ENCODE measurements at regions not wholly inside any gene's neighbourhood (a gene's known extent, or its start where the extent isn't known, plus 50 kb on each side); places are given as distances from the start of the nearest gene placed in this dataset.

DNA sequence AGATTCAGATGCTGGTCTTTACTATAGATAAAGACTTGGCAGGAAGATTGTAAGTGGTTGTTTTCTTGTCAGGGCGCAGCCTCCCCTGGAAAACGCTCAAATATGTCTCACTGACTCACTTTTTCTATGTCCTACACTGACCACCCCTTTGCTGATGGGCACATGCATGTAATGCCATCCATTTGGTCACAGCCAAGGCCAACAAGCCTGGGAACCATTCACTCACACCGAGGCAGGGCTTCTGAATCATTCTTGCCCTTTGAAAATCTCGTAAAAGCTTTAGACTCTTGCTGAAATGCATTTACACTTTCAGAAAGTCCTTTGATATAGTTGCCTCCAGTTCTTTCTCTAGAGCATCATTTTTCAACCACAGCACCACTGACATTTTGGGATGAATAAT lies 249.4 kb downstream of the ACTL7B start:
- Histone ChIP-seq H3K9me3 (ENCODE audit: control insufficient read depth in 2 of 2, insufficient read depth in 1 of 2, low read length in 1 of 2) (no peaks in the 10 kb centered on the region), H3K4me1 (ENCODE audit: control insufficient read depth in 2 of 2, insufficient read depth in 2 of 2, low read length in 2 of 2) (peaks cover 0 to 9% of the 10 kb centered on the region in 2 donors), H3K4me3 (ENCODE audit: low read length in 2 of 2) (no peak overlapping the region), H3K36me3 (ENCODE audit: control insufficient read depth in 2 of 2, insufficient read depth in 2 of 2, low read length in 1 of 2) (no peaks in the 10 kb centered on the region), H3K27ac (ENCODE audit: low read depth in 1 of 2, low read length in 1 of 2) (no peak overlapping the region), H3K27me3 (ENCODE audit: control insufficient read depth in 2 of 2, insufficient read depth in 1 of 2, low read length in 1 of 2) (no peaks in the 10 kb centered on the region)
- 95% methylated on average over 4 of the region's 4 CpGs for WGBS
- DNase-seq (ENCODE audit: low read depth in 6 of 9, low spot score in 9 of 9): no peak

DNA sequence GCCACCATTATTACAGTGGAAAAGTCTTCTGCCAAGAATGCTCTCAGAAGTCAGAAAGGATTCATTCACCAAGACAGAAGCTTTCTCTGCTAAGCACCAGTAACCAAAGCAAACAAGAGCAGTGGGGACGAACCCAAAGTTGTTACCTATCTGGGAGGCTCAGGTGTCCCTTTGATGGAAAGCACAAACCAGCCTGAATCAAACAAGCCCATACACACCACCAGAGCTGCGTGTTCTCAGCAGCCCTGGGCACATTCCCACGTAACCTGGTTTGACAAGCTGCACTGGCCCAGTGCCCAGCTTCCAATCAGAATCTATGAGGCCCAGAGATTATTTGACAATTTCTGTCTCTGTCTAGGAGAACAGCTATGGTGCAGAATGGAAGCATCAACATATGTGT lies 252.6 kb downstream of the ACTL7B start:
- H3K4me1 ChIP-seq (ENCODE audit: control insufficient read depth in 2 of 2, insufficient read depth in 2 of 2, low read length in 2 of 2): peaks cover 0 to 9% of the 10 kb centered on the region in 2 donors
- DNase-seq (ENCODE audit: low read depth in 6 of 9, low spot score in 9 of 9): peak in 4 of 9 donors; percentile 5 to 36 (median 10)
- no peaks in the 10 kb centered on the region for H3K36me3 ChIP-seq (ENCODE audit: control insufficient read depth in 2 of 2, insufficient read depth in 2 of 2, low read length in 1 of 2)
- no peaks in the 10 kb centered on the region for H3K9me3 ChIP-seq (ENCODE audit: control insufficient read depth in 2 of 2, insufficient read depth in 1 of 2, low read length in 1 of 2)
- no peak overlapping the region for H3K4me3 ChIP-seq (ENCODE audit: low read length in 2 of 2)
- H3K27me3 ChIP-seq (ENCODE audit: control insufficient read depth in 2 of 2, insufficient read depth in 1 of 2, low read length in 1 of 2): no peaks in the 10 kb centered on the region
- WGBS: 90% methylated on average over 3 of the region's 3 CpGs
- H3K27ac ChIP-seq (ENCODE audit: low read depth in 1 of 2, low read length in 1 of 2): peak overlapping the region in 1 of 2 donors; percentile 78

DNA sequence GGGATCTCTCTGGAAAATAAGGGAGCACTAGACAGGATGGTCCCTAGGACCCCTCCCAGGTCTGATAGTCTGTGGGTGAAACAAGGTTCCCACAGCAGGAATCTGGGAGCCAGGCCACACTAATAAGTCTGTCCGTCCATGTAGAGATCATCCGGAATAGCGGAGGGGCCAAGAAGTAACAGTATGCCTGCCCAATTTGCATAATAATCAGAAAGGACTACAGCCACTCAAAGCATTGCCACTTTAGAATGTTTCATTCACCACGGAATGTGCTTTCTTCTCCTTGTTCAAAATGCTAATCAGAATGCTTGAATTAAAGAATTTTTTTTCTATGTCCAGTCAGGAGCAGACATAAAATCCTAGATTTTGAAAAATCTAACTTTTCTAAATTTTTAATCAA lies 254.9 kb downstream of the ACTL7B start:
- WGBS: 96% methylated on average over 4 of the region's 4 CpGs
- H3K27me3 ChIP-seq (ENCODE audit: control insufficient read depth in 2 of 2, insufficient read depth in 1 of 2, low read length in 1 of 2): no peaks in the 10 kb centered on the region
- peaks cover 0 to 9% of the 10 kb centered on the region in 2 donors for H3K4me1 ChIP-seq (ENCODE audit: control insufficient read depth in 2 of 2, insufficient read depth in 2 of 2, low read length in 2 of 2)
- no peak for DNase-seq (ENCODE audit: low read depth in 6 of 9, low spot score in 9 of 9)
- no peaks in the 10 kb centered on the region for H3K9me3 ChIP-seq (ENCODE audit: control insufficient read depth in 2 of 2, insufficient read depth in 1 of 2, low read length in 1 of 2)
- H3K27ac ChIP-seq (ENCODE audit: low read depth in 1 of 2, low read length in 1 of 2): no peak overlapping the region
- H3K36me3 ChIP-seq (ENCODE audit: control insufficient read depth in 2 of 2, insufficient read depth in 2 of 2, low read length in 1 of 2): no peaks in the 10 kb centered on the region
- no peak overlapping the region for H3K4me3 ChIP-seq (ENCODE audit: low read length in 2 of 2)

DNA sequence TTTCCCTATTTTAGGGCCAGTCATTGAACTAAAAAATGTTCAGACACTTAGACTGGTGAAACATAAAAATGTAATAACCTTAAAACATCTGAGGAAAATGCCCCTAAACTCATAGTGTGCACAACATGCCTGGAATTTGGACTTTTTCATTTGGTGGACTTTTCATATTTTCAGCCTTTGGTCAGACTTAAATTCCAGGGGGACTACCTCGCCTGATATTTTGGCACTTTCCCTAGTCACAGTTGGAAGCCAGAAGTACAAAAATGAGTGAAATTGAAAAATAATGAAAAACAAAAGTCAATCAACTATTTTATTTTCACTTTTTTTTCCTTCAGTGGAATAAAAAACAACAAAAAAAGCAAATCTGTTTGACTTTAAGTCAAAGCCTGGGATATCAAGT lies 256.2 kb downstream of the ACTL7B start:
- Histone ChIP-seq H3K27ac (ENCODE audit: low read depth in 1 of 2, low read length in 1 of 2) (no peak overlapping the region), H3K4me3 (ENCODE audit: low read length in 2 of 2) (no peak overlapping the region), H3K9me3 (ENCODE audit: control insufficient read depth in 2 of 2, insufficient read depth in 1 of 2, low read length in 1 of 2) (no peaks in the 10 kb centered on the region), H3K27me3 (ENCODE audit: control insufficient read depth in 2 of 2, insufficient read depth in 1 of 2, low read length in 1 of 2) (no peaks in the 10 kb centered on the region), H3K36me3 (ENCODE audit: control insufficient read depth in 2 of 2, insufficient read depth in 2 of 2, low read length in 1 of 2) (no peaks in the 10 kb centered on the region), H3K4me1 (ENCODE audit: control insufficient read depth in 2 of 2, insufficient read depth in 2 of 2, low read length in 2 of 2) (peaks cover 0 to 9% of the 10 kb centered on the region in 2 donors)
- WGBS: 91% methylated on average over 1 of the region's 1 CpG
- DNase-seq (ENCODE audit: low read depth in 6 of 9, low spot score in 9 of 9): no peak

DNA sequence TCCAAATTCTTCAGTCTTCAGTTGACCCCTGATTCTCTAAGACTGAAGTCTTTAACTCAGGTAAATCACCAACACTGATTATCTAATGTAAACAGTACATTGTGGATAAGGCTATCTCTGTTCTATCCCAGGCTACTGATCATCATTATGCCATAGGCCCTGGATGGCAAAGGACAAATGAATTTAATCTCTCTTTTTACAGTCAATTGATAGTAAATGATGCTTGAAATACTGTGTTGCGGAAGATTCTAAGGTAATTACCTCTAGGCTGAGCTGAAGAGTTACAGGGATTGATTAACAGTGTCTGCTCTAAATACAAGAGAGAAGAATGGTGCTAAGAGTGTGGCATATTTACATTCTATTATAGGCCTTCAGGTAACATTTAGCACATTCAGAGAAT lies 264.7 kb downstream of the ACTL7B start:
- Histone ChIP-seq H3K27ac (ENCODE audit: low read depth in 1 of 2, low read length in 1 of 2) (no peak overlapping the region), H3K4me3 (ENCODE audit: low read length in 2 of 2) (no peak overlapping the region), H3K9me3 (ENCODE audit: control insufficient read depth in 2 of 2, insufficient read depth in 1 of 2, low read length in 1 of 2) (no peaks in the 10 kb centered on the region), H3K36me3 (ENCODE audit: control insufficient read depth in 2 of 2, insufficient read depth in 2 of 2, low read length in 1 of 2) (no peaks in the 10 kb centered on the region), H3K4me1 (ENCODE audit: control insufficient read depth in 2 of 2, insufficient read depth in 2 of 2, low read length in 2 of 2) (no peaks in the 10 kb centered on the region), H3K27me3 (ENCODE audit: control insufficient read depth in 2 of 2, insufficient read depth in 1 of 2, low read length in 1 of 2) (no peaks in the 10 kb centered on the region)
- 95% methylated on average over 1 of the region's 1 CpG for WGBS
- no peak for DNase-seq (ENCODE audit: low read depth in 6 of 9, low spot score in 9 of 9)

DNA sequence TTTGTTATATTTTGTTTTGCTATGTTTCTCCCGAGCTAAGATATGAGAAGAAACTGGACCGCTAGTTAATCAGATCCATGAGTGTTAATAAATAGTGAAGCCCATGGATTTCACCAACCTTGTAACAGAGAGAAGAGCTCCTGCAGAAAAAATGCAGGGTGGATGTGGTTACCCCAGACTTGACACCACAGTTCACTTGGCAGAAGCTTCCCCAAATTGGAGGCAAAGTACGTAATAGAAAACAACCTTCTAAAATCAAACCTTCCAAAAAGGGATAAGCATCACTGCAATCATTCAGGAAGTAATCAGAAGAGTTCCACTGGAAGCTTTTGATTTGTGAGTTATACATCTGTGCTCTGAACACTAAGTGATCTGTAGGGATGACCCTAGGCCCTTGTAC lies 267.5 kb downstream of the ACTL7B start:
- no peak for DNase-seq (ENCODE audit: low read depth in 6 of 9, low spot score in 9 of 9)
- H3K27ac ChIP-seq (ENCODE audit: low read depth in 1 of 2, low read length in 1 of 2): no peak overlapping the region
- H3K4me1 ChIP-seq (ENCODE audit: control insufficient read depth in 2 of 2, insufficient read depth in 2 of 2, low read length in 2 of 2): no peaks in the 10 kb centered on the region
- H3K4me3 ChIP-seq (ENCODE audit: low read length in 2 of 2): no peak overlapping the region
- no peaks in the 10 kb centered on the region for H3K36me3 ChIP-seq (ENCODE audit: control insufficient read depth in 2 of 2, insufficient read depth in 2 of 2, low read length in 1 of 2)
- no peaks in the 10 kb centered on the region for H3K27me3 ChIP-seq (ENCODE audit: control insufficient read depth in 2 of 2, insufficient read depth in 1 of 2, low read length in 1 of 2)
- 68% methylated on average over 3 of the region's 3 CpGs for WGBS
- H3K9me3 ChIP-seq (ENCODE audit: control insufficient read depth in 2 of 2, insufficient read depth in 1 of 2, low read length in 1 of 2): no peaks in the 10 kb centered on the region

DNA sequence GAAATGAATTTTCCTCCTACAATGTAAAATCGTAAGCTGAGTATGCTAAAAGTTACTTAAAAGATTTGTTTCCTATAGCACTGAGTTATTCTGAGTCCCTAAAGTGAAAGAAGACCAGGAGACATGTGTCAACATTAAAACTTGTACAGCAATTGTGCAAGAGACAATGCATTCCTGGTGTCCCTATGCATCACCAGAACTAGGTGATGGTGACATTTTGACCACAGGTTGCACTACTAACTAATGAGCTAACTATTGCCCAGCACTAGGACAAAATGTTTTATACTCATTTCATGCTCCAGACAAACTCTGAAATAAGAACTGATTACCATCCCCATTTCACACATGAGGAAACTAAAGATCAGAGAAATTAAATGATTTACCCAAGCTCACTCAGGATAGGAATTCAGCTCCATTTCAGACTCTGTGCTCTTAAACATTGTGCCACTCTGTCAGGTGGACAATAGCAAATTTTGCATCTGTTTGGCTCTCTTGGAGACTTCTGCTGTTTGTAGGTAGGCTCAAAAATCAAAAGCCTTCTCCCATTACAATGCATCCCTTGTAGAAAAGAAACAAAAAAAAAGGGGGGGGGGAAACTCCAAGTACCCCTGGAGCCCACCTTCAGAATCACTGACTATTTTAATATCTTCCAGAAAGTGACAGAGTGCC lies 269.2 kb downstream of the ACTL7B start:
- no peak for DNase-seq (ENCODE audit: low read depth in 6 of 9, low spot score in 9 of 9)
- no peaks in the 10 kb centered on the region for H3K9me3 ChIP-seq (ENCODE audit: control insufficient read depth in 2 of 2, insufficient read depth in 1 of 2, low read length in 1 of 2)
- H3K4me1 ChIP-seq (ENCODE audit: control insufficient read depth in 2 of 2, insufficient read depth in 2 of 2, low read length in 2 of 2): no peaks in the 10 kb centered on the region
- H3K27ac ChIP-seq (ENCODE audit: low read depth in 1 of 2, low read length in 1 of 2): no peak overlapping the region
- no peaks in the 10 kb centered on the region for H3K27me3 ChIP-seq (ENCODE audit: control insufficient read depth in 2 of 2, insufficient read depth in 1 of 2, low read length in 1 of 2)
- H3K36me3 ChIP-seq (ENCODE audit: control insufficient read depth in 2 of 2, insufficient read depth in 2 of 2, low read length in 1 of 2): no peaks in the 10 kb centered on the region
- no peak overlapping the region for H3K4me3 ChIP-seq (ENCODE audit: low read length in 2 of 2)
- WGBS: 96% methylated on average over 1 of the region's 1 CpG

DNA sequence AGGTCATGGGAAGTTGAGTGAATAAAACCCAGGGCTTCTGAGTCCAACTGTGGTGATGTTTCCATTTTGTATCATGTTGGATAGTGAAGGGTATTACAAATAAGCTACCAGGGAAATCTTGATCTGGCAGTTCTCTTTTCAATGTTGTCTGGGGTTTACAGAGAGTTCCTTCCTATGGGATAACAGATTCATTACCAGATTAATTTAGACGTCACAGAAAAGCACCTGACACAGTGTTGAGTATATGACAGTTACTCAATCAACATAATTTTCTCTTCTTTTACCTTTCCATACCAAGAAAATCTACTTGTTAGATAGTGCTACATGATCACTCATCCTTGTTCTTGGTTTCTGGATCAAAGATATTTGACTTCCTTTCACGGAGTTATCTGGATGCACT lies 270.9 kb downstream of the ACTL7B start:
- H3K27ac ChIP-seq (ENCODE audit: low read depth in 1 of 2, low read length in 1 of 2): no peak overlapping the region
- H3K4me1 ChIP-seq (ENCODE audit: control insufficient read depth in 2 of 2, insufficient read depth in 2 of 2, low read length in 2 of 2): no peaks in the 10 kb centered on the region
- H3K4me3 ChIP-seq (ENCODE audit: low read length in 2 of 2): no peak overlapping the region
- 96% methylated on average over 2 of the region's 2 CpGs for WGBS
- no peaks in the 10 kb centered on the region for H3K27me3 ChIP-seq (ENCODE audit: control insufficient read depth in 2 of 2, insufficient read depth in 1 of 2, low read length in 1 of 2)
- no peaks in the 10 kb centered on the region for H3K36me3 ChIP-seq (ENCODE audit: control insufficient read depth in 2 of 2, insufficient read depth in 2 of 2, low read length in 1 of 2)
- no peak for DNase-seq (ENCODE audit: low read depth in 6 of 9, low spot score in 9 of 9)
- no peaks in the 10 kb centered on the region for H3K9me3 ChIP-seq (ENCODE audit: control insufficient read depth in 2 of 2, insufficient read depth in 1 of 2, low read length in 1 of 2)

DNA sequence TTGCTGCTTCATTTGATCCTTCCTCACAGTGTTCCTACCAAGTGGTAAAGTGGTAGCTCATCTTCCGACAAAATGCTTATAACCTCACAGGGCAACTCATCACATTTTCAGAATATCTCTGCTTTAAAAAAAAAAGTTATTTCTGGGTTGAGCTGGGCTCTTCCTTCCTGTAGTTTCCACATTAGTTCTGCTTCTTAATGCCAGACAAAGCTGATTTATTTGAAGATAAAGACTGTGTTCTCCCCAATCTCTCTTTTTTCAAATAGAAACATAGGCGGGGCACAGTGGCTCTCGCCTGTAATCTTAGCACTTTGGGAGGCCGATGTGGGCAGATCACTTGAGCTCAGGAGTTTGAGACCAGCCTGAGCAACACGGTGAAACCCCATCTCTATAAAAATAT lies 273.1 kb downstream of the ACTL7B start:
- no peak for DNase-seq (ENCODE audit: low read depth in 6 of 9, low spot score in 9 of 9)
- Histone ChIP-seq H3K36me3 (ENCODE audit: control insufficient read depth in 2 of 2, insufficient read depth in 2 of 2, low read length in 1 of 2) (no peaks in the 10 kb centered on the region), H3K27me3 (ENCODE audit: control insufficient read depth in 2 of 2, insufficient read depth in 1 of 2, low read length in 1 of 2) (no peaks in the 10 kb centered on the region), H3K4me1 (ENCODE audit: control insufficient read depth in 2 of 2, insufficient read depth in 2 of 2, low read length in 2 of 2) (no peaks in the 10 kb centered on the region), H3K4me3 (ENCODE audit: low read length in 2 of 2) (no peak overlapping the region), H3K27ac (ENCODE audit: low read depth in 1 of 2, low read length in 1 of 2) (no peak overlapping the region), H3K9me3 (ENCODE audit: control insufficient read depth in 2 of 2, insufficient read depth in 1 of 2, low read length in 1 of 2) (no peaks in the 10 kb centered on the region)
- WGBS: 51% methylated on average over 5 of the region's 5 CpGs
